Adrenal gland (tissue), 5 donors: ENCODE measurements at regions not wholly inside any gene's neighbourhood (a gene's known extent, or its start where the extent isn't known, plus 50 kb on each side); places are given as distances from the start of the nearest gene placed in this dataset.

ENCODE experiments used
- CTCF ChIP-seq, 6 experiments: fragments of 450-650 bp in 4 of 6; fragments of 200-600 bp in 2 of 6; sonication (generic) in 1 of 6; IDR thresholded peaks; 1 replicate in 5 of 6; 2 replicates in 1 of 6; pipeline versions ENCODE4 v1.5.1 to v1.8.0; 2016 to 2021; ENCODE audit warnings: antibody characterized with exemption in 6 of 6, mild to moderate bottlenecking in 2 of 6, moderate library complexity in 1 of 6
- POLR2A ChIP-seq, 2 donors: fragments of 450-650 bp; IDR thresholded peaks; one replicate each; pipeline ENCODE4 v1.6.1; 2017; ENCODE audit warnings: antibody characterized with exemption in 2 of 2, mild to moderate bottlenecking in 2 of 2, moderate library complexity in 1 of 2
- donor health status: DM: no; HTN: no; CAD: no.

- TF ChIP-seq CTCF (IDR thresholded peaks at IDR 0.05) (no peak), POLR2A (IDR thresholded peaks at IDR 0.05) (no peak)
These were observed 83.9 kb upstream of the OSBPL8 start for GRCh38 chr12:76643438-76643837.
